RWPE1 (cell line): ENCODE measurements at regions not wholly inside any gene's neighbourhood (a gene's known extent, or its start where the extent isn't known, plus 50 kb on each side); places are given as distances from the start of the nearest gene placed in this dataset.

Experiments used
- CTCF ChIA-PET: fragments of 350-600 bp; sonication (Branson Sonifier 250); formaldehyde crosslinking; extraction: SDS; loops from one replicate; lab custom pipeline; 2021; lab: Yijun Ruan, JAX
- POLR2A ChIA-PET: fragments of 400-600 bp; formaldehyde crosslinking; extraction: SDS; loops from one replicate; lab custom pipeline; 2020; ENCODE audit warnings: antibody characterized with exemption; ENCODE audit not compliant: low non-redundant PET; lab: Yijun Ruan, JAX
- DNase-seq: peaks from one replicate; pipeline ENCODE4 v3.0.0; 2012; ENCODE audit warnings: low spot score
- H3K27ac ChIP-seq: fragments of 450-650 bp; 2 replicates; pipeline ENCODE4 v1.5.1; 2017
- CTCF ChIP-seq: fragments of 450-650 bp; conservative IDR thresholded peaks from 2 replicates; pipeline ENCODE4 v1.5.1; 2017; ENCODE audit warnings: low read depth, mild to moderate bottlenecking

DNA sequence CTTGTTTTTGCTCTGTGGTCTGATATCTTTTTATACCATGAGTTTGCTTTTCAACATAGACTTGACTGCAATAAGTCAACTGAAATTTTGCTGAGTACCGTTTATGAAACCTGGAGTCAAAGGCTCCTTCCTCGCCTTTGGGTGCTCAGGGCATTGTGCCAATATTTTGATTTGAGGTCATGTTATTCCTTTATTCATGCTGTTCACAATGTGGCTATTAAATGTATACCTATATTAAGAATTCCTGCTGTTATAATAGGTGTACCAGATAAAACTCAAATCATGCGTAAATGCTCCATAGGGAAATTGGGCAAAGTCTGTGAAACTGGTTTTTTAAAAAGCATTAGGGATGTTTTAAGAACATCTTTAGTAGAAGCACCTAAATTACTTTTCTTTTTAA is 334.0 kb upstream of the NUDT12 start:
- POLR2A ChIA-PET: no interaction called here
- no peak overlapping the region for H3K27ac ChIP-seq
- TF ChIP-seq CTCF: no peak
- DNase-seq: no peak
- CTCF ChIA-PET: no interaction called here

- ChIA-PET POLR2A (no interaction called here), CTCF (no interaction called here)
- no peak for DNase-seq
- TF ChIP-seq CTCF: no peak
- H3K27ac ChIP-seq: no peak overlapping the region
Observed at GRCh38 chr5:103895738-103896137, 333.1 kb upstream of the NUDT12 start.

- no peak for TF ChIP-seq CTCF
Observed at GRCh38 chr5:103894882-103895281, 332.3 kb upstream of the NUDT12 start.

GRCh38 chr5:103891151-103891550 is 328.6 kb upstream of the NUDT12 start:
- DNase-seq: no peak
- no peak overlapping the region for H3K27ac ChIP-seq
- TF ChIP-seq CTCF: no peak
- ChIA-PET CTCF (no interaction called here), POLR2A (no interaction called here)

More at GRCh38 chr5:103894882-103895281, 332.3 kb upstream of the NUDT12 start:
- no peak overlapping the region for H3K27ac ChIP-seq
- no peak for DNase-seq
- POLR2A ChIA-PET: no interaction called here
- CTCF ChIA-PET: no interaction called here

DNA sequence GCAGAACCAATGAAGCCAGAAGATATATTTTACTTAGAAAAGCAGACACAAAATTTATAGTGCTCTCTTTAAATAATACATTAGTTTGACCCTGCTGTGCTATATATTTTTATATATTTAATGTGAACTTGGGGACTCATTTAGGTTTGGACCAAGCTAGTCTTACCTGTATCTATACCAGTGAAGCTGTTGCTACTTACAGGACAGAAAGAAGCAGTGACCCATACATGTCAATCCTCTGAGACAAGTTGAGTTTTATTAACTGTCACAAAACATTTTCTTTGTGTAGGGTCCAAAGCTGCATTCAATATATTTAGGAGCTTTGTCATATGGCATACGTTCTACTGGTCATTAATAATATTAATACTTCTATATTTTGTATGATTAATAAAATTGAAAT is 327.7 kb upstream of the NUDT12 start:
- no peak for DNase-seq
- H3K27ac ChIP-seq: no peak overlapping the region
- POLR2A ChIA-PET: no interaction called here
- TF ChIP-seq CTCF: no peak
- CTCF ChIA-PET: interaction anchor here (0.7 kb wide), 1 partner anchor 1201 kb away, joined by 3 read pairs; no protein-coding TSS in a partner anchor

GRCh38 chr5:103889500-103890209 is 327.1 kb upstream of the NUDT12 start:
- no peak for TF ChIP-seq CTCF
- POLR2A ChIA-PET: no interaction called here
- CTCF ChIA-PET: interaction anchor here (0.6 to 0.7 kb wide), 2 partner anchors 1076 to 1202 kb away, joined by 3 read pairs; no protein-coding TSS in a partner anchor
- H3K27ac ChIP-seq: no peak overlapping the region
- DNase-seq: no peak
